Esophagus (tissue), 2 donors: ENCODE measurements at regions not wholly inside any gene's neighbourhood (a gene's known extent, or its start where the extent isn't known, plus 50 kb on each side); places are given as distances from the start of the nearest gene placed in this dataset.

ENCODE experiments used
- H3K27ac ChIP-seq, 2 donors: one replicate each; pipeline ENCODE4 v1.5.1; 2013; ENCODE audit warnings: low read depth in 2 of 2, mild to moderate bottlenecking in 2 of 2, inconsistent platforms in 1 of 2, low read length in 1 of 2, moderate library complexity in 1 of 2
- H3K27me3 ChIP-seq, 2 donors: one replicate each; pipeline ENCODE4 v1.6.1; 2013; ENCODE audit warnings: low read length in 2 of 2, control low read depth in 1 of 2, mild to moderate bottlenecking in 1 of 2; ENCODE audit not compliant: insufficient read depth in 2 of 2, control insufficient read depth in 1 of 2
- H3K36me3 ChIP-seq, 2 donors: one replicate each; pipeline ENCODE4 v1.6.1; 2013; ENCODE audit warnings: low read length in 1 of 2; ENCODE audit not compliant: control insufficient read depth in 2 of 2, insufficient read depth in 2 of 2
- H3K4me1 ChIP-seq, 2 donors: one replicate each; pipeline ENCODE4 v1.6.1; 2013; ENCODE audit warnings: low read length in 1 of 2; ENCODE audit not compliant: control insufficient read depth in 2 of 2, insufficient read depth in 2 of 2
- H3K4me3 ChIP-seq, 2 donors: one replicate each; pipeline ENCODE4 v1.5.1; 2013; ENCODE audit warnings: low read length in 2 of 2, mild to moderate bottlenecking in 2 of 2, low read depth in 1 of 2, moderate library complexity in 1 of 2
- H3K9me3 ChIP-seq, 2 donors: one replicate each; pipeline ENCODE4 v1.6.1; 2013; ENCODE audit warnings: mild to moderate bottlenecking in 2 of 2, low read depth in 1 of 2, low read length in 1 of 2, moderate library complexity in 1 of 2; ENCODE audit not compliant: control insufficient read depth in 2 of 2, insufficient read depth in 1 of 2
- WGBS, 2 donors: extraction: QIAGEN DNeasy Blood & Tissue Kit; methylation state at CpG; one replicate each; pipeline ENCODE4 v1.1.7; 2013; 5-methylcytosine and 5-hydroxymethylcytosine counted together
- donor health status: healthy with polysubstance abuse.
- donor health status: Bipolar disorder and iron deficiency.

- Histone ChIP-seq H3K4me1 (no peaks in the 10 kb centered on the region), H3K4me3 (no peak overlapping the region), H3K27me3 (no peaks in the 10 kb centered on the region), H3K27ac (no peak overlapping the region), H3K9me3 (no peaks in the 10 kb centered on the region), H3K36me3 (no peaks in the 10 kb centered on the region)
- WGBS, 2 donors, result 80 to 81% methylated on average over 3 of the region's 3 CpGs
Observed at GRCh38 chr6:165871571-165871970, 208.5 kb upstream of the PDE10A start.

DNA sequence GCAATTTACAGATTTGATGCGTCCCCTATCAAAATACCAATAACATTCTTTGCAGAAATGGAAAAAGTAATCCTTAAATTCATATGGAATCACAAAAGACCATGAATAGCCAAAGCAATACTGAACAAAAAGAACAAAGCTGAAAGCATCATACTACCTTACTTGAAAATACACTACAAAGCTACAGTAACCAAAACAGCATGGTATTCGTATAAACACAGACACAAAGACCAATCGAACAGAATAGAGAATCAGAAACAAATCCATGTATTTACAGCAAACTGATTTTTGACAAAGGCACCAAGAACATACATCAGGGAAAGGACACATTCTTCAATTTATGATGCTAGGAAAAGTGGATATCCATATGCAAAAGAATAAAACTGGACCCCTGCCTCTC lies 206.5 kb upstream of the PDE10A start:
- Histone ChIP-seq H3K4me3 (no peak overlapping the region), H3K4me1 (no peaks in the 10 kb centered on the region), H3K27me3 (no peaks in the 10 kb centered on the region), H3K36me3 (no peaks in the 10 kb centered on the region), H3K9me3 (no peaks in the 10 kb centered on the region), H3K27ac (no peak overlapping the region)
- WGBS, 2 donors, result 84 to 93% methylated on average over 3 of the region's 3 CpGs

- Histone ChIP-seq H3K4me3 (no peak overlapping the region), H3K4me1 (no peaks in the 10 kb centered on the region), H3K36me3 (no peaks in the 10 kb centered on the region), H3K27me3 (no peaks in the 10 kb centered on the region), H3K9me3 (no peaks in the 10 kb centered on the region), H3K27ac (no peak overlapping the region)
- 36 to 91% methylated on average over 1 of the region's 1 CpG for WGBS, 2 donors
Observed at GRCh38 chr6:165864925-165865324, 201.9 kb upstream of the PDE10A start.

DNA sequence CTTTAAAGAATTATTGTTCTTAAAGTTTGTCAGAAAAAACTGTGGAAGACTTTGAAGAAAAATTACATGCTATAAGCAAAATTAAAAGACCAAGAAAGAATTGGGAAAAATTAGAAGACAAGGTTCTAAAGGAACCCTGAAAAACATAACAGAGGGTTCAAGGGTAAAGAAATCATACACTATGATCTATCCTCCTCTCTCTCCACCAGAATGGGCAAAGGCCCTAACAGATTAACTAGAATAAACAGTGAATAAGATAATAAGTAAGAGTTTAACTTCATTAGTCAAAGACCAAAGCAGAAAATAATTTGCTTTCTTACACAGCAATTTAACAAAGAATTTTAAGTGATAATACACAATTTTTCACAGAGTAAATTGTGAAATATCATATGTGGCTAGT lies 201.2 kb upstream of the PDE10A start:
- H3K4me3 ChIP-seq, result no peak overlapping the region
- no peaks in the 10 kb centered on the region for H3K36me3 ChIP-seq
- H3K4me1 ChIP-seq, result no peaks in the 10 kb centered on the region
- H3K27ac ChIP-seq, result no peak overlapping the region
- no peaks in the 10 kb centered on the region for H3K9me3 ChIP-seq
- H3K27me3 ChIP-seq, result no peaks in the 10 kb centered on the region

DNA sequence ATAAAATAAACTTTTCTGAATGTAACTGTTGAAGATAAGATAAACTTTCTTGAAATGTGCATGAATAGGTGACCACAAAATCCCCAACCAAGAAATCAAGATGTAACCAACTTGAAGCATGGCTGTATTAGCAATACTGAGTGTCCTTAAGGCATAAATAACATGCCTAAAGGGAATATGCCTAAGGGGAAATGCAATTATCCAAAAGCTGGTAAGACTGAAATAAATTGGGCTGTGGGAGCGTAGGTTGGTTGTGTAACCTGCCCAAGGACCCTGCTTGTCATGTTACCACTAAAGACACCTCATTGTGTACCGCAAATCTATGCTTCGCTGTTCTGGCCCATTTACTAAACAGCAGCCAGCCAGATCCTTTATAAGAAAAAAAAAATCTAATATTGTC lies 200.8 kb upstream of the PDE10A start:
- H3K27ac ChIP-seq, result no peak overlapping the region
- no peaks in the 10 kb centered on the region for H3K36me3 ChIP-seq
- no peak overlapping the region for H3K4me3 ChIP-seq
- 70 to 73% methylated on average over 3 of the region's 3 CpGs for WGBS, 2 donors
- no peaks in the 10 kb centered on the region for H3K9me3 ChIP-seq
- no peaks in the 10 kb centered on the region for H3K4me1 ChIP-seq
- no peaks in the 10 kb centered on the region for H3K27me3 ChIP-seq

- no peak overlapping the region for H3K27ac ChIP-seq
- 78 to 85% methylated on average over 4 of the region's 4 CpGs for WGBS, 2 donors
- no peaks in the 10 kb centered on the region for H3K4me1 ChIP-seq
- no peaks in the 10 kb centered on the region for H3K9me3 ChIP-seq
- H3K27me3 ChIP-seq, result no peaks in the 10 kb centered on the region
- H3K4me3 ChIP-seq, result no peak overlapping the region
- H3K36me3 ChIP-seq, result no peaks in the 10 kb centered on the region
Observed at GRCh38 chr6:165862813-165863212, 199.8 kb upstream of the PDE10A start.

- Histone ChIP-seq H3K4me1 (no peaks in the 10 kb centered on the region), H3K36me3 (no peaks in the 10 kb centered on the region), H3K4me3 (no peak overlapping the region), H3K9me3 (no peaks in the 10 kb centered on the region), H3K27ac (no peak overlapping the region), H3K27me3 (no peaks in the 10 kb centered on the region)
- WGBS, 2 donors, result 59 to 61% methylated on average over 6 of the region's 6 CpGs
Observed at GRCh38 chr6:165861226-165861625, 198.2 kb upstream of the PDE10A start.

DNA sequence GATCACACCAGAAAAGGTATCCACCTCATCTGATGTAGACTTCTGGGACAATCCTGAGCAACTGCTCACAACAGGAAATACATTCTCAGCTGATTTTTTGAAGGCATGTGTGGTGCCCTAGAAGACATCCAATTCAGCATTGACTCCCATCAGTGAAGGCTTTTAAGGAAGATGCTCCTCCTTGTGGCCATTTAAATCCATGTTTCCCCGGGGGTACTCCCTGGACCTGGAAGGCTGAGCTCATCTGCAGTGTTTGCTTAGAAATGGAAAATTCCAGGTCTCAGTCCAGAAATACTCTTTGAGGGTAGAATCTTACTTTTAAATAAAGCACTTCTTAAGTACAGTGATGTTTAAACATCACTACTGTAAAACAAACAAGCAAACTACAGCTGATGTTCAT lies 195.5 kb upstream of the PDE10A start:
- WGBS, 2 donors, result 24 to 36% methylated on average over 1 of the region's 1 CpG
- Histone ChIP-seq H3K27me3 (no peaks in the 10 kb centered on the region), H3K4me1 (no peaks in the 10 kb centered on the region), H3K4me3 (no peak overlapping the region), H3K9me3 (no peaks in the 10 kb centered on the region), H3K27ac (no peak overlapping the region), H3K36me3 (no peaks in the 10 kb centered on the region)

DNA sequence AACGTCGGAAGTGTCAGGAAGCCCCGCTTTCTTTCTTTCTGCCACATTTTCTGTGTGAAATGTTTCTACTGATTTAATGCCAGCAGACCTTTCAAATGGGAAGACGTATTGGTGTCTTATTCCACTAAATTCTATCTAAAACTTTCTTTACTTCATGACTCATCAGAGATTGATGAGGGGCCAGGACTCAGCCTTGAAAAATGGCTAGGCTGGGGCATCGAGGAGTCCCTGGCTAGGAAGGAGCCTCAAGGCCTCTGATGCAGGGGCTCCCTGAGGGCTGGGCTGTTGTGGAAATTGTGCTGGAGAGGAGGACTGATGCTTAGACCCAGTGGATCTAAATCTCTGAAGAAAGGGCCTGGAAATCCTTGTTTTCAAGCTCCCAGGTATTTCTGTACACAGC lies 192.8 kb upstream of the PDE10A start:
- no peak overlapping the region for H3K27ac ChIP-seq
- no peaks in the 10 kb centered on the region for H3K36me3 ChIP-seq
- no peaks in the 10 kb centered on the region for H3K4me1 ChIP-seq
- H3K4me3 ChIP-seq, result no peak overlapping the region
- H3K9me3 ChIP-seq, result no peaks in the 10 kb centered on the region
- no peaks in the 10 kb centered on the region for H3K27me3 ChIP-seq
- 81 to 84% methylated on average over 5 of the region's 5 CpGs for WGBS, 2 donors

GRCh38 chr6:165854863-165855593 lies 192.0 kb upstream of the PDE10A start:
- H3K9me3 ChIP-seq, result no peaks in the 10 kb centered on the region
- no peaks in the 10 kb centered on the region for H3K36me3 ChIP-seq
- 70 to 81% methylated on average over 30 to 31 of the region's 31 CpGs for WGBS, 2 donors
- no peak overlapping the region for H3K4me3 ChIP-seq
- H3K4me1 ChIP-seq, result no peaks in the 10 kb centered on the region
- H3K27ac ChIP-seq, result no peak overlapping the region
- no peaks in the 10 kb centered on the region for H3K27me3 ChIP-seq
